ENCODE measurements at regions not wholly inside any gene's neighbourhood (a gene's known extent, or its start where the extent isn't known, plus 50 kb on each side); places are given as distances from the start of the nearest gene placed in this dataset.
A peak's percentile ranks its signal among the peaks of the same experiment; 100 is the strongest.

DNA sequence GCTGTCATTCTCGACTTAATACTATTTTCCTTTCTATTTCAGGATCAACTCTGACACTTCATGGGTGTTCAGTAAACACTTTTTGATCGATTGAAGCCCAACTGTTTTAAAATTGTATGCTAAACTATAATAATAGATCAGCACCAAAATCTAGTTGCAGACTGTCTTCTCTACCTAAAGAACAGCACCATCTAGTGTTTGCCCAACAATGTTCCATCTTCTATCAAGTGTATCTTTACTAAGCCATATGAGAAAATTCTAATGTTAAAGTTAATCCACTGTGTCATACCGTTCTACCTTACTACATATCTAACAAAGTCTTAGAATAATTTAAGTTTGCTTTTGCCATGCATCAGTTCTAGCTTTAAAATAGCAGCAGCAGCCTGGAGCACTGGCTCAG lies 113.0 kb upstream of the PRDX4 start:
- Histone ChIP-seq H2AFZ (no peak overlapping the region; the same call in 1 of the 2 replicates), H4K20me1 (ENCODE audit: insufficient read depth) (no peaks in the 10 kb centered on the region), H3K27me3 (ENCODE audit: insufficient read depth, low read depth) (no peaks in the 10 kb centered on the region), H3K36me3 (ENCODE audit: low read depth) (no peaks in the 10 kb centered on the region), H3F3A (ENCODE audit: insufficient read depth, low read depth) (no peaks in the 10 kb centered on the region), H3K4me1 (replicated peaks; ENCODE audit: insufficient read depth) (no peaks in the 10 kb centered on the region), H3K27ac (no peak overlapping the region), H3K9me3 (ENCODE audit: insufficient read depth, low read depth) (no peaks in the 10 kb centered on the region), H3K9me2 (ENCODE audit: insufficient read depth) (no peaks in the 10 kb centered on the region), H3K4me3 (no peak overlapping the region), H3K79me2 (ENCODE audit: low read depth) (no peaks in the 10 kb centered on the region), H3K4me2 (no peak overlapping the region)
- ChIA-PET CTCF (no interaction called here), POLR2A (ENCODE audit: unreplicated experiment) (no interaction called here)
- DNase-seq: peak in 1 of 2 experiments; percentile 40
- intact Hi-C loops (cut with micrococcal nuclease; ENCODE audit: unreplicated experiment): loop anchor here (1.0 to 10.0 kb wide), 5 partner anchors 50 to 1569 kb away; no protein-coding TSS in a partner anchor
- TF ChIP-seq, protein P1, sequence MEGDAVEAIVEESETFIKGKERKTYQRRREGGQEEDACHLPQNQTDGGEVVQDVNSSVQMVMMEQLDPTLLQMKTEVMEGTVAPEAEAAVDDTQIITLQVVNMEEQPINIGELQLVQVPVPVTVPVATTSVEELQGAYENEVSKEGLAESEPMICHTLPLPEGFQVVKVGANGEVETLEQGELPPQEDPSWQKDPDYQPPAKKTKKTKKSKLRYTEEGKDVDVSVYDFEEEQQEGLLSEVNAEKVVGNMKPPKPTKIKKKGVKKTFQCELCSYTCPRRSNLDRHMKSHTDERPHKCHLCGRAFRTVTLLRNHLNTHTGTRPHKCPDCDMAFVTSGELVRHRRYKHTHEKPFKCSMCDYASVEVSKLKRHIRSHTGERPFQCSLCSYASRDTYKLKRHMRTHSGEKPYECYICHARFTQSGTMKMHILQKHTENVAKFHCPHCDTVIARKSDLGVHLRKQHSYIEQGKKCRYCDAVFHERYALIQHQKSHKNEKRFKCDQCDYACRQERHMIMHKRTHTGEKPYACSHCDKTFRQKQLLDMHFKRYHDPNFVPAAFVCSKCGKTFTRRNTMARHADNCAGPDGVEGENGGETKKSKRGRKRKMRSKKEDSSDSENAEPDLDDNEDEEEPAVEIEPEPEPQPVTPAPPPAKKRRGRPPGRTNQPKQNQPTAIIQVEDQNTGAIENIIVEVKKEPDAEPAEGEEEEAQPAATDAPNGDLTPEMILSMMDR (conservative IDR thresholded peaks at IDR 0.05): peak; percentile 75
- no peak for TF ChIP-seq EZH2 (IDR thresholded peaks at IDR 0.05; ENCODE audit: low read depth)
- BruUV-seq (replicated peaks): no TSS peak

DNA sequence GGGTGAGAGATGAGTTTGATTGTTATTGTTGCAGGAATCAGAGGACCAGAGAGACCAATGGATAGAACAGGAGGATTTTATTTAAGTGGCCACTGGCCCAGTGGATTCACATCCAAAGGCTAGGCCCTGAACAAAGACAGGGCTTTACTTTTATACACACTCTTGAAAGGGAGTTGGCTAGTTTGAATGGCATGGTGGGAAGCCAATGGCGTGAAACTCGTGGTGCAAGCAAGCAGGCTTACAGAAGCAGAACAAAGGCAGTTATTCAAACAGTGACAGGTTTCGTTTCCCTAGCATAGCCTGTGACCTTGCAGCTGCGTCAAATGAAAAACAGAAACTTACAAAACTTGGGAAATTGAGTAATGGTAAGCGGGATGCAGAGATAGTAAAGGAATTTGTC lies 110.2 kb upstream of the PRDX4 start:
- Histone ChIP-seq H3K79me2 (ENCODE audit: low read depth) (no peaks in the 10 kb centered on the region), H3K36me3 (ENCODE audit: low read depth) (no peaks in the 10 kb centered on the region), H3K4me2 (no peak overlapping the region), H2AFZ (no peak overlapping the region), H3F3A (ENCODE audit: insufficient read depth, low read depth) (no peaks in the 10 kb centered on the region), H4K20me1 (ENCODE audit: insufficient read depth) (no peaks in the 10 kb centered on the region), H3K4me1 (replicated peaks; ENCODE audit: insufficient read depth) (no peaks in the 10 kb centered on the region), H3K9me2 (ENCODE audit: insufficient read depth) (no peaks in the 10 kb centered on the region), H3K27ac (no peak overlapping the region), H3K27me3 (ENCODE audit: insufficient read depth, low read depth) (no peaks in the 10 kb centered on the region), H3K9me3 (ENCODE audit: insufficient read depth, low read depth) (no peaks in the 10 kb centered on the region), H3K4me3 (no peak overlapping the region)
- BruUV-seq (replicated peaks): no TSS peak
- no peak for DNase-seq
- intact Hi-C loops (cut with micrococcal nuclease; ENCODE audit: unreplicated experiment): loop anchor here (10.0 kb wide), 3 partner anchors 52 to 542 kb away; no protein-coding TSS in a partner anchor
- CTCF ChIA-PET: no interaction called here
- TF ChIP-seq EZH2 (IDR thresholded peaks at IDR 0.05; ENCODE audit: low read depth): no peak
- TF ChIP-seq, protein P1 (conservative IDR thresholded peaks at IDR 0.05): no peak
- POLR2A ChIA-PET (ENCODE audit: unreplicated experiment): no interaction called here

DNA sequence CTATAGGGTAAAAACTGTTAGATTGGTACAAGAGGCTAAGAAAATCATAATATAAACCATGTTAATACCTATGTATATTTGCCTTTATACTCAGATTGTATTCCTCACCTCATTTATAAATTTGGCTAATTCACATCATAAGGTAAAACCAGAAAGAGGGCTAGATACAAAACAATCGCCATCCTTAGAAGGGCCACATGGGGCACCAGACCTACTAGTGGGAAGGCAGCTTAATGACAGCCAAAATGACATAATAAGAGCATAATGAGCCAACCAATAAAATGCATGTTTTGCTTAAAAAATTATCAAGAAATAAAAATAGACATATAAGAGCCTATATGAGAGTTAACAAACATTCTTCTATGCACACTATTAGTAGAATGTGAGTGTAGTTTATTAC lies 107.3 kb upstream of the PRDX4 start:
- BruUV-seq (replicated peaks): no TSS peak
- no peak for DNase-seq
- no peaks in the 10 kb centered on the region for H3K36me3 ChIP-seq (ENCODE audit: low read depth)
- 0 out of 2 replicates have a peak, but pooled peaks cover 3% of the 10 kb centered on the region for H3K27me3 ChIP-seq (ENCODE audit: insufficient read depth, low read depth)
- no peaks in the 10 kb centered on the region for H4K20me1 ChIP-seq (ENCODE audit: insufficient read depth)
- no peaks in the 10 kb centered on the region for H3K4me1 ChIP-seq (replicated peaks; ENCODE audit: insufficient read depth)
- no peak overlapping the region for H2AFZ ChIP-seq
- POLR2A ChIA-PET (ENCODE audit: unreplicated experiment): no interaction called here
- TF ChIP-seq EZH2 (IDR thresholded peaks at IDR 0.05; ENCODE audit: low read depth): no peak
- TF ChIP-seq, protein P1 (conservative IDR thresholded peaks at IDR 0.05): no peak
- H3K4me2 ChIP-seq: no peak overlapping the region
- no peaks in the 10 kb centered on the region for H3K9me3 ChIP-seq (ENCODE audit: insufficient read depth, low read depth)
- H3K4me3 ChIP-seq: no peak overlapping the region
- no peaks in the 10 kb centered on the region for H3F3A ChIP-seq (ENCODE audit: insufficient read depth, low read depth)
- no peaks in the 10 kb centered on the region for H3K9me2 ChIP-seq (ENCODE audit: insufficient read depth)
- intact Hi-C loops (cut with micrococcal nuclease; ENCODE audit: unreplicated experiment): loop anchor here (10.0 kb wide), 3 partner anchors 55 to 545 kb away; no protein-coding TSS in a partner anchor
- CTCF ChIA-PET: no interaction called here
- H3K27ac ChIP-seq: no peak overlapping the region
- no peaks in the 10 kb centered on the region for H3K79me2 ChIP-seq (ENCODE audit: low read depth)

Measured in PC-9 (cell line).